IPS-20b (cell line): ENCODE measurements at regions not wholly inside any gene's neighbourhood (a gene's known extent, or its start where the extent isn't known, plus 50 kb on each side); places are given as distances from the start of the nearest gene placed in this dataset.

ENCODE experiments used
- H3K27ac ChIP-seq: one replicate; pipeline ENCODE4 v1.5.1; 2013; ENCODE audit warnings: low read length
- H3K27me3 ChIP-seq: 2 replicates; pipeline ENCODE4 v1.6.1; 2013; ENCODE audit warnings: mild to moderate bottlenecking, low read length, inconsistent platforms; ENCODE audit not compliant: insufficient read depth
- H3K36me3 ChIP-seq: 2 replicates; pipeline ENCODE4 v1.6.1; 2013; ENCODE audit warnings: low read depth, mild to moderate bottlenecking, inconsistent platforms, low read length, moderate library complexity; ENCODE audit not compliant: insufficient read depth
- H3K4me1 ChIP-seq: 2 replicates; pipeline ENCODE4 v1.6.1; 2013; ENCODE audit warnings: mild to moderate bottlenecking, control low read depth, inconsistent platforms, low read length, moderate library complexity; ENCODE audit not compliant: insufficient read depth
- H3K4me3 ChIP-seq: 2 replicates; pipeline ENCODE4 v1.5.1; 2013; ENCODE audit warnings: mild to moderate bottlenecking, low read length, inconsistent platforms
- H3K9ac ChIP-seq: 2 replicates; pipeline ENCODE4 v1.6.1; 2013; ENCODE audit warnings: low read depth, mild to moderate bottlenecking, inconsistent platforms, low read length, moderate library complexity
- H3K9me3 ChIP-seq: 2 replicates; pipeline ENCODE4 v1.6.1; 2013; ENCODE audit warnings: mild to moderate bottlenecking, low read depth, low read length, inconsistent platforms; ENCODE audit not compliant: insufficient read depth

GRCh38 chr20:39674842-39675241 is 712.7 kb downstream of the DHX35 start:
- no peak overlapping the region for H3K27ac ChIP-seq
- H3K9me3 ChIP-seq = no peaks in the 10 kb centered on the region
- no peaks in the 10 kb centered on the region for H3K27me3 ChIP-seq
- no peaks in the 10 kb centered on the region for H3K36me3 ChIP-seq
- H3K4me1 ChIP-seq = no peaks in the 10 kb centered on the region
- H3K9ac ChIP-seq = no peak overlapping the region
- no peak overlapping the region for H3K4me3 ChIP-seq

- H3K27ac ChIP-seq = no peak overlapping the region
- H3K4me1 ChIP-seq = no peaks in the 10 kb centered on the region
Measured at GRCh38 chr20:39670988-39671387, 708.8 kb downstream of the DHX35 start.

GRCh38 chr20:39669659-39670058 is 707.5 kb downstream of the DHX35 start:
- no peak overlapping the region for H3K9ac ChIP-seq
- no peaks in the 10 kb centered on the region for H3K36me3 ChIP-seq
- no peaks in the 10 kb centered on the region for H3K4me1 ChIP-seq
- no peaks in the 10 kb centered on the region for H3K9me3 ChIP-seq
- no peak overlapping the region for H3K27ac ChIP-seq
- no peaks in the 10 kb centered on the region for H3K27me3 ChIP-seq
- H3K4me3 ChIP-seq = no peak overlapping the region

More at GRCh38 chr20:39670988-39671387, 708.8 kb downstream of the DHX35 start:
- Histone ChIP-seq H3K36me3 (no peaks in the 10 kb centered on the region), H3K4me3 (no peak overlapping the region), H3K9ac (no peak overlapping the region), H3K27me3 (no peaks in the 10 kb centered on the region), H3K9me3 (no peaks in the 10 kb centered on the region)

- Histone ChIP-seq H3K27me3 (no peaks in the 10 kb centered on the region), H3K4me1 (no peaks in the 10 kb centered on the region), H3K9ac (no peak overlapping the region), H3K36me3 (no peaks in the 10 kb centered on the region), H3K9me3 (no peaks in the 10 kb centered on the region), H3K27ac (no peak overlapping the region), H3K4me3 (no peak overlapping the region)
Measured at GRCh38 chr20:39668038-39668437, 705.9 kb downstream of the DHX35 start.

GRCh38 chr20:39661833-39662232 is 699.7 kb downstream of the DHX35 start:
- no peaks in the 10 kb centered on the region for H3K9me3 ChIP-seq
- H3K4me3 ChIP-seq = no peak overlapping the region
- no peaks in the 10 kb centered on the region for H3K27me3 ChIP-seq
- H3K27ac ChIP-seq = no peak overlapping the region
- no peak overlapping the region for H3K9ac ChIP-seq
- H3K4me1 ChIP-seq = no peaks in the 10 kb centered on the region
- no peaks in the 10 kb centered on the region for H3K36me3 ChIP-seq

- H3K36me3 ChIP-seq = no peaks in the 10 kb centered on the region
- no peak overlapping the region for H3K4me3 ChIP-seq
- H3K27me3 ChIP-seq = no peaks in the 10 kb centered on the region
- H3K9me3 ChIP-seq = no peaks in the 10 kb centered on the region
- no peak overlapping the region for H3K27ac ChIP-seq
- H3K9ac ChIP-seq = no peak overlapping the region
- no peaks in the 10 kb centered on the region for H3K4me1 ChIP-seq
Measured at GRCh38 chr20:39660965-39661364, 698.8 kb downstream of the DHX35 start.

GRCh38 chr20:39660226-39660625 is 698.1 kb downstream of the DHX35 start:
- no peak overlapping the region for H3K27ac ChIP-seq

GRCh38 chr20:39658662-39659409 is 696.7 kb downstream of the DHX35 start:
- Histone ChIP-seq H3K9me3 (no peaks in the 10 kb centered on the region), H3K4me3 (no peak overlapping the region), H3K27ac (no peak overlapping the region), H3K9ac (no peak overlapping the region), H3K27me3 (no peaks in the 10 kb centered on the region), H3K4me1 (no peaks in the 10 kb centered on the region), H3K36me3 (no peaks in the 10 kb centered on the region)

More at GRCh38 chr20:39660226-39660625, 698.1 kb downstream of the DHX35 start:
- H3K4me3 ChIP-seq = no peak overlapping the region
- H3K36me3 ChIP-seq = no peaks in the 10 kb centered on the region
- no peaks in the 10 kb centered on the region for H3K27me3 ChIP-seq
- H3K9ac ChIP-seq = no peak overlapping the region
- no peaks in the 10 kb centered on the region for H3K9me3 ChIP-seq
- no peaks in the 10 kb centered on the region for H3K4me1 ChIP-seq

GRCh38 chr20:39654171-39654570 is 692.0 kb downstream of the DHX35 start:
- H3K27ac ChIP-seq = no peak overlapping the region
- H3K27me3 ChIP-seq = no peaks in the 10 kb centered on the region
- H3K9ac ChIP-seq = no peak overlapping the region
- no peaks in the 10 kb centered on the region for H3K9me3 ChIP-seq
- H3K36me3 ChIP-seq = no peaks in the 10 kb centered on the region
- no peaks in the 10 kb centered on the region for H3K4me1 ChIP-seq
- no peak overlapping the region for H3K4me3 ChIP-seq

- Histone ChIP-seq H3K27me3 (no peaks in the 10 kb centered on the region), H3K4me3 (no peak overlapping the region), H3K9ac (no peak overlapping the region), H3K4me1 (no peaks in the 10 kb centered on the region), H3K36me3 (no peaks in the 10 kb centered on the region), H3K9me3 (no peaks in the 10 kb centered on the region), H3K27ac (no peak overlapping the region)
Measured at GRCh38 chr20:39651645-39652325, 689.6 kb downstream of the DHX35 start.

GRCh38 chr20:39646874-39647413 is 684.8 kb downstream of the DHX35 start:
- H3K36me3 ChIP-seq = no peaks in the 10 kb centered on the region
- no peak overlapping the region for H3K27ac ChIP-seq
- peaks cover 7% of the 10 kb centered on the region; the same call in 1 of the 2 replicates for H3K4me1 ChIP-seq
- no peak overlapping the region for H3K9ac ChIP-seq
- H3K27me3 ChIP-seq = no peaks in the 10 kb centered on the region
- no peaks in the 10 kb centered on the region for H3K9me3 ChIP-seq
- H3K4me3 ChIP-seq = no peak overlapping the region

- no peak overlapping the region for H3K4me3 ChIP-seq
- no peaks in the 10 kb centered on the region for H3K9me3 ChIP-seq
- H3K36me3 ChIP-seq = no peaks in the 10 kb centered on the region
- H3K27ac ChIP-seq = no peak overlapping the region
- H3K9ac ChIP-seq = no peak overlapping the region
- H3K27me3 ChIP-seq = no peaks in the 10 kb centered on the region
- peaks cover 7% of the 10 kb centered on the region; the same call in 1 of the 2 replicates for H3K4me1 ChIP-seq
Measured at GRCh38 chr20:39645131-39645530, 683.0 kb downstream of the DHX35 start.
